HG02852 (cell line): ENCODE measurements at regions not wholly inside any gene's neighbourhood (a gene's known extent, or its start where the extent isn't known, plus 50 kb on each side); places are given as distances from the start of the nearest gene placed in this dataset.
"Not testable (repeated sequence)": the region's sequence is repeated elsewhere in the genome, so short reads cannot be mapped to it uniquely, and the experiment has no call there.

Experiments used
- ATAC-seq: cut with Tn5 transposase; IDR thresholded peaks from one replicate; pipeline ENCODE4 v1.9.1; 2021; ENCODE audit warnings: mild to moderate bottlenecking, moderate library complexity; ENCODE audit not compliant: unreplicated experiment

DNA sequence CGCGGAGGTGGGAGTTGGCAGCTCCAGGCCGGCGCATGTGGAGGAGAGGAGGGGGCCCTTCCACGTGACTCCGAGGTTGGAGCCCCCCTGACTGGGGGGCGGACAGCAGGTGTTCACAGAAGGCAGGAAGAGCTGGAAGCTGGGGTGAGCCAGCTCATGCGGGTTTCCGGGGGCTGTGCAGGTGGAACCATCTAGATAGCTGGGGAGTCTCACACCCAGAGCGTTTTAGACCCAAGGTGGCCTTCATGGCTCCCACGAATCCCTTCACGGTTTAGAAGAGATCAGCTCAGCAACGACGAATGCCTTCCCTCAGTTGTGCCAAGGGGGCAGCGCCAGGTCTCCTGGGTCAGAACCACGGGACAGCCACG is 740.5 kb upstream of the SALL3 start:
- no peak for ATAC-seq

DNA sequence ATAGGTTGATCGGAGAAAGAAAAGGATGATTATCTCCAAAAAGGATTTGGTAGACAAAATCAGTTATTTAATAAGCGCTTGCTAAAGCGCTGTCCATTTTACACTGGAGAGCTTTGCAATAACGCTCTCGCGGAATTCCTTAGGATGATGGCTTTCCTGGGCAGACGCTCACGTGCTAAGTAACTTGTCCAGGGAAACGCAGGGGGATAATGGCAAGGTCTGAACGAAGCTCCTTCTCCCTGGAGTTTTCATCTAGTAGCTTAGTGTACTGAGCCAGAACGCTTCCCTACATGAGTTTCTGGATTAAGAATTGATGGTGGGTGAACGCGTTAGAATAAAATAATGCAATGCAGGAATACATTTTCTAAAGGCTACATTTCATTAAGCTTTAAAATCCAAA is 739.5 kb upstream of the SALL3 start:
- ATAC-seq: no peak

DNA sequence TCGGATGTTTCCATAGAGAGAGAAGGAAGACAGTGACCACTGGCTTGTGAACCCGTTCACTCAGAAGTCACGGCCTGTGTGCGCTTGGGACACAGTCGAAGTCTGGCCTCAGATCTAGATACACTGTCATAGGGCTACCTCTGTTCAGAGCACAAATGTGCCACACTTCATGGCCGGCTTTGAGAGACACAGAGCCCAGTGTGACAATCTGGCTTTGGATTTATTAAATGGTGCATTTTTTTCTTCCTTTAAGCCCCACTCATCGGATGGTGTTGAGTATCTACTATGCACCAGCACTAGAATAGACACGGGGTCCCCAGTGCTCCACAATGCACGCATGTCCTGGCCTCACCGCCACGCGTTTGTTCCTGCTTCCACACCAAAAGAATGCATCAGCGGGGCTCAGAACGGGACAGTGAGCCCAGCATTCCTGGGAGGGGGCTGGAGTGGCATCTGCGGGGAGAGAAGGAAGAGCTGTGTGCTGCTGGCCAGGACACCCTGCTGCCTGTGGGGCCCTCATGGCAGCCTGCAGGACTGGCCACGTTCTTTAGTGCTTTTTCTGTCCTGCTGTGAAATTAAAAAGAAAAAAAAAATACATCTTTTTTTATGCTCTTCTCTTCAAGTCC is 738.9 kb upstream of the SALL3 start:
- no peak for ATAC-seq

DNA sequence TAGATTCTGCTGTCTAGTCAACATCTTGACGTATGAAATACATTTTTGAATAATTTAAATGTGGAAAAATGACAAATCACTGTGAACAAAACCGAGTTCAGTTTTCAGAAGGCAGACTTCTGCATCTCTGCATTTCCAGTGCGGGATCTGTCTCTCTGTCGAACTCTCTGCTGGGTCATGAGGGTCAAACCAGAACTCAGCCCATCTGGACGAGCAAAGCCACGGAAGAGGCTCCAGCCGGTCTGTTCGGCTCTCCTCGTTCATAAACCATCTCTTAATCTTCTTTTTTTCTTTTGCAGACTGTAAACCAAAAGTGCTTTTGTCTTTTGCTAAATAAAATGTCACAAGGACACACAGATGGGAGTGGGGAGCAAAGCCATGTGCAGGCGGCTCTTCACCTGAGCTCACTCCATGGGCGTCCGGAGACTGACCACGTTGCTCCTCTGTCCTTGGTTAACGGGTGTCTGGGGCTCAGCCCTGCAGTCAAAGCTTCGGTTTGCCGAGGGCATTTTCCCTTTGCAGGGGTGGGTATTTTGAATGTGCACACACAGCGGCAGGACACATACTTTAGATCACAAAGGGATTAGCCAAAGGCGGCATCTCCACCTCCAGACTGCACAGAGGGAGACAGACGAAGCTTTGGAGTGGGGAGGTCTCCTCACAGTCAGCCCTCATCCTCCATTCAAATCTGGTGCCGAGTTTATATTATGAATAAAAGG is 737.9 kb upstream of the SALL3 start:
- ATAC-seq: no peak

DNA sequence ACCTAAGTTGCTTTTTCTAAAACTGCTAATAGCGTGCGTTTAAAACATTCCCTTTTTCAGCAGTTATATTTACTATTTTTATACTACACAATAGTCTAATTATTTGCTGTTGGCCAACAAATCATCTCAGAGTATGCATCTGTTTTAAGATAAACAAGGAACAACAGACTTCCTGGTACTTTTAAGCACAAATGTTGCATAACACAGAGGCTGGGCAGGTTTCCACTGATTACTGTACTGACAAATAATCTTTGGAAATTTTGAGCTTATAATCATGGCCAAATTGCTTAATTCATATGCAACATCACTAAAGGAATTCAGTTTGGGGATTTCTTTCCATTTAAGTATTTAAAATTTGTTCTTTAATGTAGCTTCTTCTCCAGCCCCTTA is 737.4 kb upstream of the SALL3 start:
- no peak for ATAC-seq

DNA sequence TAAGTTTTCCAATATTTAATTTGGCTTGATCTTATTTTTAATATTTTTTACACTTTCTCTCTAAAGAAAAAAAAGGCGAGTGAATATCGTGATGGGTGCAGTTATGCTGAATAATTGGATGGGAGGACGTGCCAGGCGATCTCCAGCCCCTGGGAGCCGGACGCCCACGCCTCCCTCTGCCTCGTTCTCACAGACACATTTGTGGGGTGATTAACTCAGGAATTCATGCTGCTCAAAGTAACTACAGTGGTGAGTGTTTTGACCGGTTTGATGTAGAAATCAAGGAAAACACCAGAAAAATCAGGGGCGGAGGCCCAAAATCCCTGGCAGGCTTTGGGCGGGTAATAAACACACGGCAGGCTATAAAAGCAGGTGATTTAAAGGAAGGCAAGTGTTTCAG is 736.8 kb upstream of the SALL3 start:
- ATAC-seq: no peak

DNA sequence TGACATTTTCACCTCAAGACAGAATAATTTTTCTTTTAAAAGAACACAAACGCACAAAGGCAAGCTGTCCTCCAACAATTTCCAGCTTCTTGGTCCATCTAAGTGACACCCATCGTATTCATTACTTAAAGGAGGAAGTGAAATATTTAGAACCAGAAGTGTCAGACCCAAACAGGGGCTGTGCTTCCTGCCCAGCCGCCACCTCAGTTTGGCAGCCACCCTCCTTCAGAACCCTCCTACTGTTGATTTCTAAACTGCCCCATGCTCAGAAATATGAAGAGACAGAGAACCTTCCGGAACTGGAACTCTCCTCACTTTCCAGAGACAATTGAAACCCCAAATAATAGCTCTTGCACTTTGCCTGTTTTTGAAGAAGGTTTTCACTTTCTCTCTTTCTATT is 734.8 kb upstream of the SALL3 start:
- no peak for ATAC-seq

DNA sequence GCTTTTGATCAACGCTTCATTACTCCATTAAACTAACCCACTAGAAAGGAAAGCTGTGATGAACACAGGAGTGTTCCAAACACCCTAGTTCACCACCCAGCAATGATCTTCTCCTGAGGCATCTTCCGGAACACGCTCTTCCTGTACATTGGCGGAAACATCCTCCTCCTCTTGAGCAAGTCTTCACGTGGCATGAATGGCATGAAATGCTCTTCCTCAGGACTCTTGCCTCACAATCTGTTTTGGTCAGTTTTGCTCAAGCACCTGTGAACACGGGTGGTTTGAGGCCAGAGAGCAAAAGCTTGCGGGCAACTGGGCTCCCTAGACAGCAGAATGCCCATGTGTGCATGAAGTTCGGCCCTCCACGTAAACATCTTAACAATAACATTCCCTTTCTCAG is 734.2 kb upstream of the SALL3 start:
- no peak for ATAC-seq

DNA sequence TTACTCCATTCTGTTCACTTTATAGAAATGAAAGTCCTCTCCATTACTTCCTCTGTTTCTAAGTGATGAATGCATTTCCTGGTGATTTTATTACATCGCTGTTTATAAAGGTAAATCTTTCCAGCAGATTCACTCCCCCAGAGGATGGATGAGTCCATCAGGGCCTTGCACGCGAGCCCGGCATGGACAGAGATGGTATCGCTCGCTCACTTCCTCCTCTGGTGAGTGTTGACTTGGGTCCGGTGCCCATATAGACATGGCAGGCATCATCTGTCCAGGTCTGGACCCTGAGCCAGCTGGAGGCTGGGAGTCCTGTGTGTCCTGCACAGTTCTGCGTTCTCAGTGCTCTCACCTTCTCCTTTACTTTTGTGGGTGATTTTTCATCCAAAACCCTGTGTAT is 733.6 kb upstream of the SALL3 start:
- ATAC-seq: no peak

DNA sequence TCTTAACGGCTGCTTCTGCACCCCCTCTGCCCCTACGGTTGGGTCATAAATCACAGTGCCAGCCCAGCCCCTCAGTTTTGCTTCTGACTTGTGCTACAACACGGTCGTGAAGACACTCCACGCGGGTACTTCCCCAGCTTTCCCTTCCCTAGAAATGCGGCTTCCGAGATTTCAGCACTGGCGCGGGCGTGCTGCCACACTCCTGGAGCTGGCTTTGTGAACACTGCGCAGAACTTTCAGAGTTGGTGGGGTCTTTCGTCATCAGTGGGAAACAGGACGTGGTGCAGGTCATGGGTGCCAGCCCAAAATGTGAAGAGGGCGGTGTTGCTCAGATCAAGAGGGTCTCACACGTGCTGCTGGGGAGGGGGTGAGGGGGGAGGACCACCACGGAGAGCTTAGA is 733.0 kb upstream of the SALL3 start:
- ATAC-seq: no peak

DNA sequence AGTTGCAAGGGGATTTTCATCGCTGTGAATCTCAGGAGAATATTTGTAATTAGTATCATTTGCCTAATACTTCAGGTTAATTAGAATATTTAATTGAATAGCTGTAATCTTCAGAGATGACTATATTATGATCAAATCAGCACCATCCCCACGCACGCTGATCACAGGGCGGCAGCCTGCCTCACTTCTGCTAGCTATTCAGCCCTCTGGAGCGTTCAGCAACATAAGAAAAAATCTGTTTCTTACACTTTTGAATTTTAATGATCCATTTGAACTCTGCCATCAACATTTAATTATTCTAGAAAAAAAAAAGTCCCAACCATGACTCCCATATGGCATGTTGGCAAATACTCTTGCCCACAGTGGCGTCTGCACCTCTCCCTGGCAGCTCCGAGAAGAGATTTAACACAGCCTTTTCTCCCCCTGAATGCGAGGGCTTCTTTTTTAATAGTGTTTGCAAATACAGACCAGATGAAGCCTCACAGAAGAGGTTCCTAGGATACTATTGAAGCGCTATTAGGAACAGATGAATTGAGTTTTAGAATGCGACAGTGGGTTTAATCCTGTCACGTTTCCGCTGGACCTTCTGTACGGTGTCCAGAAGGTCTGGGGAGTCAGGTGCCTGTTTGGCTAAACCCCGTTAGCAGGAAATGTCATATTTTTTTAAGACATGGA is 731.9 kb upstream of the SALL3 start:
- no peak for ATAC-seq

DNA sequence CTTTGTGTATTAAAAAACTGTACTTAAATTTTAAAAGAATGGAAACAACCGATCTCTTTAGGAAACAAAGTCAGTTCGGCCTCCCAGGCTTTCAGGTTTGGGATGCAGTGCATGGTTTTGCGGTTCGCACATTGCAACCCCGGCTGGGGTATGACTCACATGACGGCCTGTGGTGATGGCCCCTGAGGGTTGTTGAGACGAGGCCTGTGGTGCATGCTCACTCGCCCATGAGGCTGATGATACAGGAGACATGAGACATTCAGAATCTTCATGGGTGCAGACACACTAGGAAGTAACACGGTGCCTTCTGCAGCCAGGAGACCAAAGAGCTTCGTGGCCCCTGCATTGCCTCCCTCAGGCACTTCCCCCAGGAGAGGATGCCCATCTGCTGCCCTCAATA is 724.6 kb upstream of the SALL3 start:
- no peak for ATAC-seq

DNA sequence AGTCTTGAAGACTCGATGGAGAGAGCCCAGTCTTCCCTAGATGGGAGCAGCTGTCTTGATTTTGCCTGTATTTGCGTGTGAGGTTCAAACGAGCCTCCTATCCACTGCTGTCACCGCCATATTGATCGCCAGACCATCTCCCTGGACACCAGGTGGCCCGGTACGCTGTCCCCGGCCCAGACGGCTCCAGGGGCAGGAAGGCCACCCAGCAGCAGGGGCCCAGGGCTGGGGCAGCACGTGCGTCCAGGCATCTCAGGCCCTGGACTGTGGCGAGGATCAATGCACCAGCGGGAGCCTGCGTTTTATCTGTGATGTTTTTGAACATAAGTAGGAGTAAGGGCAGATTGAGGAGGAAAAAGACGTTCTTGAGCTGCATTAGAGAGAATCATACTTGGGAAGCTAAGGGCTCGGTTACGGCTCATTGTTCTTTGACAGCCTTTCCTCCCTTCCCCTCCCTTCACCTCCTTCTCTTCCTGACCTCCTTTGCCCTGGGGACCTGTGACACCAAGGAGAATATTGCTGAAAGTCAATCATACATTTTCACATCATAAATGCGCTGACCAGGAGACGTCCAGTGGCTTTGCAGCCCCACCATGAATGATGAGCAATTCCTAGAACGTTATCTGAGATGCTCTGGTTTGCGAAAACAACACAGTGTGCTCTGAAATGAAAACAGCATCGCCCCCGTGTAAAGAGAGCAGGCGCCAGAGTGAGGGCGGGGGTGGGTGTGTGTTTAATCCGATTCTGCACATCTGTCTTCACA is 711.2 kb upstream of the SALL3 start:
- ATAC-seq: no peak

DNA sequence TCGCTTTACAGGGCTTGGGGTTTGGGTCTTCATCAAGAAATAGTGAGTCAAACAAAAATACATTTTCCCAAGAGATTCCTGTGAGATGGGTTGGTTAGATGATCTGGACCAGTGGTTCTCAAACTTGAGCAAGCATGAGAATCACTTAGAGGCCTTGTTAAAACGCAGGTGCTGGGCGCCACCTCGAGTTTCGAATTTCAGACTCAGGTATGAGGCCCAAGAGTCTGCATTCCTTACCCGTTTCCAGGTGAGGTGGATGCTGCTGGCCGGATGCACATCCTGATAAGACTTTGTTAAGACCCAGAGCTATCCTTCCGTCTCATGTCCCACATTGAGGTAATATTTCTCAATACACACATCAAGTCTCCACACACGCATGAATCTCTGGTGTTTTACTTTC is 707.8 kb upstream of the SALL3 start:
- ATAC-seq: no peak

DNA sequence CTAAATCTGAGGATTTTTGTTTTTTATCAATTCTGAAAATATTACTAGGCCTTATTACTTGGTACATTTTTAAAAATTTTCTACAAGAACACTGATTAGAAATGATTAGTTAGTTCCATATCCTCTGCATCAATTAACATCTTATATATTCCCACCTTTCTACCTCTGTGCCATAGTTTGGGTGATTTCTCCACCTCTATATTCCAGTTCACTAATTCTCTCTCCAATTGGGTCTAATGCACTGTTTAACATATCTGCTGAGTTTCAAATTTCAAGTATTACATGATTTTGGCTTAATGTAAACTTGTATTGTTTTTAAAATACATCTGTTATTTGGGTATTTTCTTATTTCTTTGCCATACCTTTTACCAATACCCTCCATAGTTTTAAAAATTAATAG is 705.7 kb upstream of the SALL3 start:
- no peak for ATAC-seq

DNA sequence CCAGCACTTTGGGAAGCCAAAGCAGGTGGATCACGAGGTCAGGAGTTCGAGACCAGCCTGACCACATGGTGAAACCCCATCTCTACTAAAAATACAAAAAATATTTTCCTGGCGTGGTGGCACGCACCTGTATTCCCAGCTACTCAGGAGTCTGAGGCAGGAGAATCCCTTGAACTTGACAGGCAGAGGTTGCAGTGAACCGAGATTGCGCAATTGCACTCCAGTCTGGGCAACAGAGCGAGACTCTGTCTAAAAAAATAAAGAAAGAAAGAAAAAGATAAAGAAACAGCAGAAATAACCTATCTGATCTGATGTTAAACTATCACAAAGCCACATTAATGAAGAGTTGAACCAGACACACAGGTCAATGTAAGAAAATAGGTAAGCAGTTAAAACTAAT is 696.2 kb upstream of the SALL3 start:
- ATAC-seq: not testable (repeated sequence)

DNA sequence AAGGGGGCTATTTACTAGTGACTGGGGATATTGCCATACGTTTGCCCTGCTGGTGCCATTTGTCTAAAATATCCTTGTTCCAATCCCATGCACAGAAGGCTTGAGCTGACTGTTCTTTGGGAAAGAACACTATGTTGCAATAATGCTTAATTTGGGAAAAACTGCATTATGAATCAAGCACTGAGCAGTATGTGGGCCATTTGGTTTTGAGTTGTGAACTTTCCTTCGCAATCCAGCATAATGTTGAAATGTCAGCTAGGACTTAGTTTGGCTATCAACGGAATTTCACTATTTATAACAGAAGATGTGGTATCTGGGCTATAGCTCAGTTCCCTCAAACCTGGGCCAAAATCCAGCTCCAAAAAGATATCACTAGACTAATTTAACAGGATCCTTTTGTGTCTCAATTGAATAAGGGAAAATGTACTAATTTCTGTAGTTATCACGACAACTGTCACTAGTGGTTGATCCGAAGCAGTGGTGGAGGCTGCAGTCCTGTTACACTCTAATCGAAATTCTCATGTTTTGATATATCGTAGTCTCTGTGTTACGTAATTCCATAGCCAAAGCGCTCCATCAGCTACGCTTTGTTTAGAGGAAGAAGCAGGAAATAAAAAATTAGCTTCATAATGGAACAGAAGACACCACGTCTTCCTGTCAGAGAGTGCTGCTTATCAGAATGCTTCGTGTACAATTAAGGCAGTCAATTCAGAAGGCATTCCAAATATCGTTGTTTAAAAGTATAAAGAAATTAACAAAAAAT is 686.8 kb upstream of the SALL3 start:
- no peak for ATAC-seq

DNA sequence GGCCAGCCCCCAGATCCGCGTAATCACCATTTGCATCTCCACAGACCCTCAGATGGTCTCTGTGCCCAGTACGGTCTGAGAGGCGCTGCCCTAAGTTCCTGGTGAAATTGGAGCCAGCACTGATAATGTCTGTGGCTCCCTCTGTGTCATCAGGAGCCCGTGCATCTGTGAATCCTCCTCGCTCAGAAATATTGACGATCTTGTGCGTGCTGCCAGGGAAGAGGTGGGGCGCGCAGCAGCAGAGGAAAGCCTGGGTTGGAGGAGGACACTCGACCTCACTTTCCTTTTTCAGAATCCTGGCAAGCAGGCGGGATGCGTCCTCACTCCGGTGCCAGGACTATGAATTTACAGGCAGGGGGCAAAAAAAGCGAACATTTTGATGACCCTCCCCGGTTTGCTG is 686.1 kb upstream of the SALL3 start:
- no peak for ATAC-seq

DNA sequence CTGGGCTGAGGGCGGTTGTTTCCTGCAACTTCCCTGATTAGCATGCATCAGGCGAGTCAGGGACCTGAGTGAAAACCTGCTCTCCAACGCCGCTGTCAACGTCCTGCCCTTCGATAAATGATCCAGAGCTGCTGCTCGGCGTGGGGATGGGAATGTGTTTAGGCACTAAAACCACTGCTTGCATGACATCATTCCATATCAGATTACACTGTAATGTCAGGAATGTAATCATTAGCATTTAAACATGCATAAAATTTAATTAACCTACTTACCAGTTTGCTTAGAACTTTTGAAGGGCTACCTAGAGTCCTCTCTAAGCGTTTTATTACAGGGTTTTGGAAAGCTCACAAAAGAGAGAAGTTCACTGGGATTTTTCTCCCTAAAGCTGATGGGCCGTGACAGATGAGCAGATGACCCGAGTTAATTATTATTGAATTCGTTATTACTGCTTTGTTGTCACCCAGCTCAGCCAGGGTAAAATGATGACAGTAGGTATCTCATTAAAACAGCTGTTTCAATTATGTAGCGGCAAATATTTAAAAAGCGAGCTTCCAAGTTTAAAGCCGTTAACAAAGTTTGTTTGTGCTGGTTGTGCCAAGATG is 685.6 kb upstream of the SALL3 start:
- no peak for ATAC-seq

DNA sequence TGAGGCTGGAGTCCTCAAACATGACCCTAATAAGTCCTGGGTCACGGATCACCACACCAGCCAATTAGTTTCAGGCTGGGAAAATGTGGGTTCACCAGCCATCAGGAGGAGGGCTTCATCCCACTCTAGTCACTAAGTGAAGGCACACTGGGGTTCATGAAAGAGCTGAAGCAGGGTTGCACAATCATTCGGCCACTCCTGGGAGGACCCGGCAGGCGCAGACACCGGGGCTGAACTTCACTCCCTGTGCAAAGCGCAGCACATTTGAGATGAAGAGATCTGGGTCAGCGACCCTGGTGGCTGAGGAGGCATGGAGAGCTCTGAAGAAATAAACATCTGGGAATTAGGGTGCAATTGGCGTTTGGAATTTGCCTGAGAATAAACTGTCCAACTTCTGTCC is 684.4 kb upstream of the SALL3 start:
- ATAC-seq: no peak

DNA sequence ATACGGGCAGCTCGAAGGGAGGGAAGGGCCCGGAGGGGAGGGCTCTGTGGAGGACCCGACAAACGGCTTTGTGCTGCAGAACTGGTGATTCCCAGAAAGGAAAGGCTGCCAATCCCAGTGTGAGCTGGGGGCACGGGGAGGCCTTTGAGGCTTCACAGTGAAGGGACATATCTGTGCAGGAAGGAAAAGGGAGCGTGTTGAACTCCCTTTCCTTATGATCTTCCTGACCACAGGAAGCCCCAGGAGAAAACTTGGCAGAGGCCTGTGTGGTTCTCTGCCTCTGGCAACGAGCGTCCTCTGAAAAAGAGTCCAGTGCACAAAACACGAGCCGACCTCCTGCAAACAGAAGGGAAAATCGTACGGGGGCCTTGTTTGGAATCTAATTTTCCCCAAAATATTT is 683.5 kb upstream of the SALL3 start:
- ATAC-seq: no peak
